ENCODE measurements at regions not wholly inside any gene's neighbourhood (a gene's known extent, or its start where the extent isn't known, plus 50 kb on each side); places are given as distances from the start of the nearest gene placed in this dataset.

DNA sequence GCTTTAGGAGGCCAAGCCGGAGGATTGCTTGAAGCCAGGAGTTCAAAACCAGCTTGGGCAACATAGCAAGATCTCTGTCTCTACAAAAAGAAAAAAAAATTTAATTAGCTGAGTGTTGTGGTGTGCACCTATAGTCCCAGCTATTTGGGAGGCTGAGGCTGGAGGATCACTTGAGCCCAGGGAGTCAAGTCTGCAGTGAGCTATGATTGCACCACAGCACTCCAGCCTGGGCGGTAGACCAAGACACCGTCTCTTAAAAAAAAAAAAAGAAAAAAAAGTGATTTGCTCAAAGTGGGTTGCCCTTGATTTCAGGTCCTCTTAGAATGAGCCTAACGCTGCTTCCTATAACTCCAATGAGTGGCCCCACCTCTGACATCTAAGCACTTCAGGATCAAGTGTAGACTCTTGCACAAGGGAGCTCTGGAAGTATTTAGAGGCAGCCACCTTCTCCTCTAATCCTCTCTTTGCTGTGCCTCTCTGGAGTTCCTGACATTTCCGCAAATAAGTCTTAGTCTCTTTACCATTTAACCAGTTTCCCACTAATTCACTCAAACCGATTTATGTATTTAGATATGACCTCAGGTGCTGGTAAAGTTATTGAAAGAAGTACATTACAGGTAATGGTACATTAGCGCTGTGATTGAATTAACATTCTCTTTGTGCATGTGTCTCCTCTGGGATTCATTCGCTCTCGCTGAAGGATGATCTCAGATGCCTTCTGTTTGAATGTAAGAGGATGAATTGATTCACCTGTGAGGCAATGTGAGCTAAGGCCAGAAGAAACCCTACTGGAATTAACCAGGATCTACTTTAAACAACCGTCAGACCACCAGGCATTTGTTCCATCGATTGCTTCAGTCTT lies 60.8 kb upstream of the CELF2 start:
- Histone ChIP-seq H3K36me3 (ENCODE audit: low read length) (no peaks in the 10 kb centered on the region), H3K27ac (ENCODE audit: low read depth, low read length) (no peak overlapping the region), H4K20me1 (ENCODE audit: low read depth, low read length) (no peaks in the 10 kb centered on the region), H3K4me2 (ENCODE audit: low read depth, low read length, poor library complexity, severe bottlenecking) (no peak overlapping the region), H3K79me2 (ENCODE audit: insufficient read depth, low read length) (no peaks in the 10 kb centered on the region), H3F3A (ENCODE audit: insufficient read depth) (no peaks in the 10 kb centered on the region), H3K4me3 (ENCODE audit: insufficient read depth, low read length, poor library complexity, severe bottlenecking) (no peak overlapping the region), H2AFZ (ENCODE audit: low read depth, low read length, severe bottlenecking) (no peak overlapping the region), H3K9me3 (ENCODE audit: insufficient read depth, low read length) (no peaks in the 10 kb centered on the region), H3K9me2 (replicated peaks; ENCODE audit: insufficient read depth, low read length) (no peaks in the 10 kb centered on the region), H3K9ac (ENCODE audit: low read length) (no peak overlapping the region), H3K27me3 (ENCODE audit: low read length) (no peaks in the 10 kb centered on the region)
- TF ChIP-seq EZH2phosphoT487 (conservative IDR thresholded peaks at IDR 0.05; ENCODE audit: low read length): no peak
- TF ChIP-seq, protein P1, sequence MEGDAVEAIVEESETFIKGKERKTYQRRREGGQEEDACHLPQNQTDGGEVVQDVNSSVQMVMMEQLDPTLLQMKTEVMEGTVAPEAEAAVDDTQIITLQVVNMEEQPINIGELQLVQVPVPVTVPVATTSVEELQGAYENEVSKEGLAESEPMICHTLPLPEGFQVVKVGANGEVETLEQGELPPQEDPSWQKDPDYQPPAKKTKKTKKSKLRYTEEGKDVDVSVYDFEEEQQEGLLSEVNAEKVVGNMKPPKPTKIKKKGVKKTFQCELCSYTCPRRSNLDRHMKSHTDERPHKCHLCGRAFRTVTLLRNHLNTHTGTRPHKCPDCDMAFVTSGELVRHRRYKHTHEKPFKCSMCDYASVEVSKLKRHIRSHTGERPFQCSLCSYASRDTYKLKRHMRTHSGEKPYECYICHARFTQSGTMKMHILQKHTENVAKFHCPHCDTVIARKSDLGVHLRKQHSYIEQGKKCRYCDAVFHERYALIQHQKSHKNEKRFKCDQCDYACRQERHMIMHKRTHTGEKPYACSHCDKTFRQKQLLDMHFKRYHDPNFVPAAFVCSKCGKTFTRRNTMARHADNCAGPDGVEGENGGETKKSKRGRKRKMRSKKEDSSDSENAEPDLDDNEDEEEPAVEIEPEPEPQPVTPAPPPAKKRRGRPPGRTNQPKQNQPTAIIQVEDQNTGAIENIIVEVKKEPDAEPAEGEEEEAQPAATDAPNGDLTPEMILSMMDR (IDR thresholded peaks at IDR 0.05; ENCODE audit: insufficient read depth, low read length, poor library complexity, severe bottlenecking): no peak

DNA sequence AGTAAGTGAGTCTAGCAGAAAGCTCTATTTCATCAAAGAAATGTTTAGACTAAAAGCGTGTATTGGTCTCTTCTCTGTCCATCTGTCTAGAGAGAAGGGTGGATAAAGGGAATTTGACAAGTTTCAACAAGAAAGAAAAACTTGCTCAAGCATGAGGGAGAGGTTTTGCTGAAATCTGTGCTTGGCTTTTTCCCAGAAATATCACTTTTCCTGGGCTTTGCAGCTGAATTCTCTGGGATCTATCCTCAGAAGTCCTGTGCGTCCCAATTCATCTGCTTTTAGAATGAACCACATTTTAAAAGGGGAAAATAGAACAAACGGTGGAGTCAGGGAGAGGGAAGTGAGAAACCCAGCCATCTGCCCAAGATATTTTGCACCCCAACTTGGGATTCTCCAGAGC lies 59.6 kb upstream of the CELF2 start:
- H3K36me3 ChIP-seq (ENCODE audit: low read length): no peaks in the 10 kb centered on the region
- no peaks in the 10 kb centered on the region for H3K9me3 ChIP-seq (ENCODE audit: insufficient read depth, low read length)
- no peaks in the 10 kb centered on the region for H3K27me3 ChIP-seq (ENCODE audit: low read length)
- no peak overlapping the region for H3K9ac ChIP-seq (ENCODE audit: low read length)
- no peak overlapping the region for H3K27ac ChIP-seq (ENCODE audit: low read depth, low read length)
- no peak overlapping the region for H3K4me2 ChIP-seq (ENCODE audit: low read depth, low read length, poor library complexity, severe bottlenecking)
- H3K9me2 ChIP-seq (replicated peaks; ENCODE audit: insufficient read depth, low read length): no peaks in the 10 kb centered on the region
- TF ChIP-seq, protein P1 (IDR thresholded peaks at IDR 0.05; ENCODE audit: insufficient read depth, low read length, poor library complexity, severe bottlenecking): no peak
- TF ChIP-seq EZH2phosphoT487 (conservative IDR thresholded peaks at IDR 0.05; ENCODE audit: low read length): no peak
- no peaks in the 10 kb centered on the region for H4K20me1 ChIP-seq (ENCODE audit: low read depth, low read length)
- no peak overlapping the region for H2AFZ ChIP-seq (ENCODE audit: low read depth, low read length, severe bottlenecking)
- H3K79me2 ChIP-seq (ENCODE audit: insufficient read depth, low read length): no peaks in the 10 kb centered on the region
- H3F3A ChIP-seq (ENCODE audit: insufficient read depth): no peaks in the 10 kb centered on the region
- no peak overlapping the region for H3K4me3 ChIP-seq (ENCODE audit: insufficient read depth, low read length, poor library complexity, severe bottlenecking)

DNA sequence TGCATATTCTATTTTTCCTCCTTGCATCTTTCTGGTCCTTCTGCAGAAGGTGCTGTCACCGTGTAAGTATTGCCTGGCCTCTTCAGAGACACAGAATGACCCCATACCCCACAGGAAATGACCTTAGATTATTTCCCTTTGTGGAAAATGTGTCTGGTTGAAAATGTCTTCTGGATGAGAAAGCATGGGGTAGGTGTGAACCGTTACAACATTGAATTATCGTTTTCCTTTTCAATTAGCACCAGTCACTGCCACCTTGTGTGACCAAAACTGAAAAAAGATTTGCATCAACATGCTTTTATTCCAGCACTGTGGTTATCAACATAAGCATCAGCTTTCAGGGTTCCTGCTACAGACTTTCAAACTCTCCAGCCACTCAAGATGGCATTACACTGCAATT lies 58.0 kb upstream of the CELF2 start:
- H3K9ac ChIP-seq (ENCODE audit: low read length): no peak overlapping the region
- H3K36me3 ChIP-seq (ENCODE audit: low read length): no peaks in the 10 kb centered on the region
- H3K79me2 ChIP-seq (ENCODE audit: insufficient read depth, low read length): no peaks in the 10 kb centered on the region
- H3F3A ChIP-seq (ENCODE audit: insufficient read depth): no peaks in the 10 kb centered on the region
- H3K4me3 ChIP-seq (ENCODE audit: insufficient read depth, low read length, poor library complexity, severe bottlenecking): no peak overlapping the region
- H3K27ac ChIP-seq (ENCODE audit: low read depth, low read length): no peak overlapping the region
- no peaks in the 10 kb centered on the region for H3K27me3 ChIP-seq (ENCODE audit: low read length)
- no peak overlapping the region for H3K4me2 ChIP-seq (ENCODE audit: low read depth, low read length, poor library complexity, severe bottlenecking)
- H3K9me3 ChIP-seq (ENCODE audit: insufficient read depth, low read length): no peaks in the 10 kb centered on the region
- no peak overlapping the region for H2AFZ ChIP-seq (ENCODE audit: low read depth, low read length, severe bottlenecking)
- H3K9me2 ChIP-seq (replicated peaks; ENCODE audit: insufficient read depth, low read length): no peaks in the 10 kb centered on the region
- no peaks in the 10 kb centered on the region for H4K20me1 ChIP-seq (ENCODE audit: low read depth, low read length)
- TF ChIP-seq, protein P1 (IDR thresholded peaks at IDR 0.05; ENCODE audit: insufficient read depth, low read length, poor library complexity, severe bottlenecking): no peak
- no peak for TF ChIP-seq EZH2phosphoT487 (conservative IDR thresholded peaks at IDR 0.05; ENCODE audit: low read length)
